ENCODE measurements at regions not wholly inside any gene's neighbourhood (a gene's known extent, or its start where the extent isn't known, plus 50 kb on each side); places are given as distances from the start of the nearest gene placed in this dataset.

DNA sequence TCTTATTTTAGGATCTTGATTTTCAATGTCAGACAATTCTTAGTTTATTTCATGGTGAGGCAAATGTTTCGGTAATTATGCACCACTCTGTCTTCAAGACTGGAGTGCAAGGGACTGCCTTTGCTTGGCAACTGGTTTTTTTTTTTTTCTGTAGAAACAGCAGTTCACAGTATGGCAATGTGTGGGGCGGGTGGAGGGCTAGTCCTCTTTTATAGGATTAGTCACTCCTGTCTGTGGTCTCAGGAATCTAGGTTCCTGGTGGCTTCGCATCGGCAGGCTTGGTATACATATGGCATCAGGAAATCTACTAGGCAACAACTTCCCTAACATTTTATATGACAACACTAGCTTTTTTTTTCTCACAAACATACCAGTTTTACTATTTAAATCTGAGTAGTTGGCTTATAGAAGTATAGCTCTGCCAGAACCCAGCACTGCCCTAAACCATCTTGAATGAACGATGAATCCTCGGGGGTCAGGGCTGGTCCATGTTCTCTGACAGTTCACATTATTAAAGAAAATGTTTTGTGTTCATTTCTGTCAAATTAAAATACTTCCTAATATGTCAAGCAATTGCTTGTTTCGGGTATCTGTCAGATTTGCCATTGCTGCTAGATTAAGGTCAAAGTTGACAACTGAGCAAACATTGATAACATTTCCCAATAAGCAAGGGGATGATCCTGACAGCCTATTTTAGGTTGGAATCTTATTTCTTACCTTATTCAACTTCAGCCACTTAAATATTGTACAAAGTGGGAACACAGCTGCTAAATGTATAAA lies 289.7 kb upstream of the VSTM2A start:
- WGBS (ENCODE audit: low lambda C conversion rate), result 28% methylated on average over 7 of the region's 7 CpGs
- Histone ChIP-seq H3K4me1 (ENCODE audit: insufficient read depth, low read length) (no peaks in the 10 kb centered on the region), H3K36me3 (replicated peaks in 1 of 2; ENCODE audit: control insufficient read depth in 1 of 2, insufficient read depth in 2 of 2, low read length in 2 of 2) (no peaks in the 10 kb centered on the region), H3K27me3 (ENCODE audit: control insufficient read depth in 1 of 2, insufficient read depth in 2 of 2, low read length in 2 of 2) (no peaks in the 10 kb centered on the region), H3K4me2 (ENCODE audit: low read depth, low read length) (no peak overlapping the region), H4K20me1 (ENCODE audit: insufficient read depth, low read length) (no peaks in the 10 kb centered on the region), H3K4me3 (replicated peaks in 1 of 3; ENCODE audit: insufficient read depth in 1 of 3, low read depth in 2 of 3, low read length in 3 of 3) (no peak overlapping the region), H3K9me3 (ENCODE audit: low read length) (peaks cover 76% of the 10 kb centered on the region), H3K27ac (ENCODE audit: extremely low read length, insufficient read depth, low read length) (no peak overlapping the region), H3K79me2 (ENCODE audit: insufficient read depth, low read length) (no peaks in the 10 kb centered on the region), H3K9ac (ENCODE audit: insufficient read depth, low read depth, low read length) (no peak overlapping the region), H2AFZ (ENCODE audit: low read length) (no peak overlapping the region)
- CTCF ChIA-PET (ENCODE audit: low intra/inter-chr PET ratio, low total read pairs), result no interaction called here
- TF ChIP-seq TARDBP (CRISPR knock-in tag; IDR thresholded peaks at IDR 0.05) (no peak), HNRNPUL1 (IDR thresholded peaks at IDR 0.05; ENCODE audit: low read depth, low read length) (no peak), TEAD2 (CRISPR knock-in tag; IDR thresholded peaks at IDR 0.05) (no peak), PHF8 (CRISPR knock-in tag; IDR thresholded peaks at IDR 0.05) (no peak), BHLHE40 (IDR thresholded peaks at IDR 0.05; ENCODE audit: low read length) (no peak), ZNF720 (CRISPR knock-in tag; IDR thresholded peaks at IDR 0.05) (no peak), ZNF768 (CRISPR knock-in tag; IDR thresholded peaks at IDR 0.05) (no peak), CREB1 (IDR thresholded peaks at IDR 0.05) (no peak), CREB1 (CRISPR knock-in tag; IDR thresholded peaks at IDR 0.05) (no peak)
- TF ChIP-seq, protein P1, sequence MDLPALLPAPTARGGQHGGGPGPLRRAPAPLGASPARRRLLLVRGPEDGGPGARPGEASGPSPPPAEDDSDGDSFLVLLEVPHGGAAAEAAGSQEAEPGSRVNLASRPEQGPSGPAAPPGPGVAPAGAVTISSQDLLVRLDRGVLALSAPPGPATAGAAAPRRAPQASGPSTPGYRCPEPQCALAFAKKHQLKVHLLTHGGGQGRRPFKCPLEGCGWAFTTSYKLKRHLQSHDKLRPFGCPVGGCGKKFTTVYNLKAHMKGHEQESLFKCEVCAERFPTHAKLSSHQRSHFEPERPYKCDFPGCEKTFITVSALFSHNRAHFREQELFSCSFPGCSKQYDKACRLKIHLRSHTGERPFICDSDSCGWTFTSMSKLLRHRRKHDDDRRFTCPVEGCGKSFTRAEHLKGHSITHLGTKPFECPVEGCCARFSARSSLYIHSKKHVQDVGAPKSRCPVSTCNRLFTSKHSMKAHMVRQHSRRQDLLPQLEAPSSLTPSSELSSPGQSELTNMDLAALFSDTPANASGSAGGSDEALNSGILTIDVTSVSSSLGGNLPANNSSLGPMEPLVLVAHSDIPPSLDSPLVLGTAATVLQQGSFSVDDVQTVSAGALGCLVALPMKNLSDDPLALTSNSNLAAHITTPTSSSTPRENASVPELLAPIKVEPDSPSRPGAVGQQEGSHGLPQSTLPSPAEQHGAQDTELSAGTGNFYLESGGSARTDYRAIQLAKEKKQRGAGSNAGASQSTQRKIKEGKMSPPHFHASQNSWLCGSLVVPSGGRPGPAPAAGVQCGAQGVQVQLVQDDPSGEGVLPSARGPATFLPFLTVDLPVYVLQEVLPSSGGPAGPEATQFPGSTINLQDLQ (CRISPR knock-in tag; IDR thresholded peaks at IDR 0.05), result no peak
- TF ChIP-seq, protein P2, sequence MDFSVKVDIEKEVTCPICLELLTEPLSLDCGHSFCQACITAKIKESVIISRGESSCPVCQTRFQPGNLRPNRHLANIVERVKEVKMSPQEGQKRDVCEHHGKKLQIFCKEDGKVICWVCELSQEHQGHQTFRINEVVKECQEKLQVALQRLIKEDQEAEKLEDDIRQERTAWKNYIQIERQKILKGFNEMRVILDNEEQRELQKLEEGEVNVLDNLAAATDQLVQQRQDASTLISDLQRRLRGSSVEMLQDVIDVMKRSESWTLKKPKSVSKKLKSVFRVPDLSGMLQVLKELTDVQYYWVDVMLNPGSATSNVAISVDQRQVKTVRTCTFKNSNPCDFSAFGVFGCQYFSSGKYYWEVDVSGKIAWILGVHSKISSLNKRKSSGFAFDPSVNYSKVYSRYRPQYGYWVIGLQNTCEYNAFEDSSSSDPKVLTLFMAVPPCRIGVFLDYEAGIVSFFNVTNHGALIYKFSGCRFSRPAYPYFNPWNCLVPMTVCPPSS (IDR thresholded peaks at IDR 0.05), result no peak
- TF ChIP-seq, protein P3, sequence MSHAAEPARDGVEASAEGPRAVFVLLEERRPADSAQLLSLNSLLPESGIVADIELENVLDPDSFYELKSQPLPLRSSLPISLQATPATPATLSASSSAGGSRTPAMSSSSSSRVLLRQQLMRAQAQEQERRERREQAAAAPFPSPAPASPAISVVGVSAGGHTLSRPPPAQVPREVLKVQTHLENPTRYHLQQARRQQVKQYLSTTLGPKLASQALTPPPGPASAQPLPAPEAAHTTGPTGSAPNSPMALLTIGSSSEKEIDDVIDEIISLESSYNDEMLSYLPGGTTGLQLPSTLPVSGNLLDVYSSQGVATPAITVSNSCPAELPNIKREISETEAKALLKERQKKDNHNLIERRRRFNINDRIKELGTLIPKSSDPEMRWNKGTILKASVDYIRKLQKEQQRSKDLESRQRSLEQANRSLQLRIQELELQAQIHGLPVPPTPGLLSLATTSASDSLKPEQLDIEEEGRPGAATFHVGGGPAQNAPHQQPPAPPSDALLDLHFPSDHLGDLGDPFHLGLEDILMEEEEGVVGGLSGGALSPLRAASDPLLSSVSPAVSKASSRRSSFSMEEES (CRISPR knock-in tag; IDR thresholded peaks at IDR 0.05), result no peak
- TF ChIP-seq, protein P4, sequence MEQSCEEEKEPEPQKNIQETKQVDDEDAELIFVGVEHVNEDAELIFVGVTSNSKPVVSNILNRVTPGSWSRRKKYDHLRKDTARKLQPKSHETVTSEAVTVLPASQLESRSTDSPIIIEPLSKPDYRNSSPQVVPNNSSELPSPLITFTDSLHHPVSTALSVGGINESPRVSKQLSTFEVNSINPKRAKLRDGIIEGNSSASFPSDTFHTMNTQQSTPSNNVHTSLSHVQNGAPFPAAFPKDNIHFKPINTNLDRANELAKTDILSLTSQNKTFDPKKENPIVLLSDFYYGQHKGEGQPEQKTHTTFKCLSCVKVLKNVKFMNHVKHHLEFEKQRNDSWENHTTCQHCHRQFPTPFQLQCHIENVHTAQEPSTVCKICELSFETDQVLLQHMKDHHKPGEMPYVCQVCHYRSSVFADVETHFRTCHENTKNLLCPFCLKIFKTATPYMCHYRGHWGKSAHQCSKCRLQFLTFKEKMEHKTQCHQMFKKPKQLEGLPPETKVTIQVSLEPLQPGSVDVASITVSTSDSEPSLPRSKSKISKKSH (CRISPR knock-in tag; IDR thresholded peaks at IDR 0.05; ENCODE audit: borderline replicate concordance), result no peak
- TF ChIP-seq, protein P5, sequence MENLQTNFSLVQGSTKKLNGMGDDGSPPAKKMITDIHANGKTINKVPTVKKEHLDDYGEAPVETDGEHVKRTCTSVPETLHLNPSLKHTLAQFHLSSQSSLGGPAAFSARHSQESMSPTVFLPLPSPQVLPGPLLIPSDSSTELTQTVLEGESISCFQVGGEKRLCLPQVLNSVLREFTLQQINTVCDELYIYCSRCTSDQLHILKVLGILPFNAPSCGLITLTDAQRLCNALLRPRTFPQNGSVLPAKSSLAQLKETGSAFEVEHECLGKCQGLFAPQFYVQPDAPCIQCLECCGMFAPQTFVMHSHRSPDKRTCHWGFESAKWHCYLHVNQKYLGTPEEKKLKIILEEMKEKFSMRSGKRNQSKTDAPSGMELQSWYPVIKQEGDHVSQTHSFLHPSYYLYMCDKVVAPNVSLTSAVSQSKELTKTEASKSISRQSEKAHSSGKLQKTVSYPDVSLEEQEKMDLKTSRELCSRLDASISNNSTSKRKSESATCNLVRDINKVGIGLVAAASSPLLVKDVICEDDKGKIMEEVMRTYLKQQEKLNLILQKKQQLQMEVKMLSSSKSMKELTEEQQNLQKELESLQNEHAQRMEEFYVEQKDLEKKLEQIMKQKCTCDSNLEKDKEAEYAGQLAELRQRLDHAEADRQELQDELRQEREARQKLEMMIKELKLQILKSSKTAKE (CRISPR knock-in tag; IDR thresholded peaks at IDR 0.05; ENCODE audit: borderline replicate concordance), result no peak
- in situ Hi-C loops (cut with HindIII; ENCODE audit: extremely low pct_ligation_motif_present, low pct_unique_long_range_greater_than_20kb), result no loop called here
- BruUV-seq (replicated peaks), result no TSS peak
- intact Hi-C loops (cut with micrococcal nuclease; ENCODE audit: unreplicated experiment), result no loop called here
- POLR2A ChIA-PET, result no interaction called here
- FAIRE-seq (no peak), DNase-seq (ENCODE audit: low spot score) (no peak), ATAC-seq (no peak)
